ENCODE measurements at regions not wholly inside any gene's neighbourhood (a gene's known extent, or its start where the extent isn't known, plus 50 kb on each side); places are given as distances from the start of the nearest gene placed in this dataset.
A peak's percentile ranks its signal among the peaks of the same experiment; 100 is the strongest.
"Not testable (repeated sequence)": the region's sequence is repeated elsewhere in the genome, so short reads cannot be mapped to it uniquely, and the experiment has no call there.

GRCh38 chr10:63795094-63795860 is 274.1 kb downstream of the REEP3 start:
- no peak for DNase-seq

- DNase-seq, result no peak
Observed at GRCh38 chr10:63798599-63799498, 277.6 kb downstream of the REEP3 start.

- no peak for DNase-seq
Observed at GRCh38 chr10:63799521-63800300, 278.5 kb downstream of the REEP3 start.

- DNase-seq, result no peak
Observed at GRCh38 chr10:63801166-63801565, 280.0 kb downstream of the REEP3 start.

- DNase-seq, result no peak
Observed at GRCh38 chr10:63806330-63806729, 285.1 kb downstream of the REEP3 start.

GRCh38 chr10:63812501-63812900 is 291.3 kb downstream of the REEP3 start:
- DNase-seq, result no peak

GRCh38 chr10:63819753-63820329 is 298.6 kb downstream of the REEP3 start:
- peak; percentile 29 for DNase-seq

- no peak for DNase-seq
Observed at GRCh38 chr10:63822496-63822895, 301.3 kb downstream of the REEP3 start.

- no peak for DNase-seq
Observed at GRCh38 chr10:63825111-63825510, 303.9 kb downstream of the REEP3 start.

GRCh38 chr10:63825766-63826165 is 304.6 kb downstream of the REEP3 start:
- DNase-seq, result no peak

GRCh38 chr10:63827018-63827417 is 305.8 kb downstream of the REEP3 start:
- not testable (repeated sequence) for DNase-seq

- DNase-seq, result no peak
Observed at GRCh38 chr10:63829020-63829419, 307.8 kb downstream of the REEP3 start.

- DNase-seq, result no peak
Observed at GRCh38 chr10:63829573-63830149, 308.5 kb downstream of the REEP3 start.

GRCh38 chr10:63832686-63833085 is 311.5 kb downstream of the REEP3 start:
- no peak for DNase-seq

GRCh38 chr10:63833411-63834060 is 312.3 kb downstream of the REEP3 start:
- no peak for DNase-seq

- DNase-seq, result no peak
Observed at GRCh38 chr10:63836666-63837442, 315.7 kb downstream of the REEP3 start.

- DNase-seq, result no peak
Observed at GRCh38 chr10:63841761-63842160, 320.6 kb downstream of the REEP3 start.

GRCh38 chr10:63843107-63843506 is 321.9 kb downstream of the REEP3 start:
- no peak for DNase-seq

GRCh38 chr10:63848871-63849270 is 327.7 kb downstream of the REEP3 start:
- DNase-seq, result not testable (repeated sequence)

GRCh38 chr10:63862860-63863259 is 341.7 kb downstream of the REEP3 start:
- DNase-seq, result no peak

GRCh38 chr10:63865210-63865609 is 344.0 kb downstream of the REEP3 start:
- no peak for DNase-seq
